ENCODE measurements at regions not wholly inside any gene's neighbourhood (a gene's known extent, or its start where the extent isn't known, plus 50 kb on each side); places are given as distances from the start of the nearest gene placed in this dataset.

DNA sequence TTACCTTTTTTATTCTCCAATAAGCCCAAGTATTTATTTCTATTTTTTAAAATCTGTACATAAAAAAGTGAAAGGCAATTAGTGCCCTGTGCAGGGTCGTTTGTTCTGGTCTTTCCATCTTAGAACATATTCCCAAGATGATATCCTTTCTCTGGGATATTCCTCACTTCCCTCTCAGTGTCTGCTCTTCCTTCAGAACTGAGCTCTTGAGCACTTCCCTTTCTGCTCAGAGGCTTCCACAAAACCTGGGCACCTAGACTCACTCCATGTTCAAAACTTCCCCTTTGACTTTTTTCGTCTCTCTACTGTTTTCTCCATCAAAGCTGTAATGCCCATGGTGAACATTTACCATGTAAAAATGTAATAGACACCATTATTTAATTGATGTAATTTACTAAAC lies 296.5 kb upstream of the TCF4 start:
- Histone ChIP-seq H3K36me3 (no peaks in the 10 kb centered on the region), H3K27ac (no peak overlapping the region), H3K4me3 (no peak overlapping the region), H3K4me1 (no peaks in the 10 kb centered on the region), H3K9me3 (no peaks in the 10 kb centered on the region), H3K27me3 (no peaks in the 10 kb centered on the region)
- intact Hi-C loops (cut with DNase I; ENCODE audit: low total_unique reads) (no loop called here), in situ Hi-C loops (cut with MboI; ENCODE audit: low sequenced_read_pairs in 4 of 4) (no loop called here)
- ATAC-seq = no peak
- DNase-seq = no peak
- TF ChIP-seq POLR2A (IDR thresholded peaks at IDR 0.05) (no peak), CTCF (IDR thresholded peaks at IDR 0.05 in 4 of 5, conservative IDR thresholded peaks at IDR 0.05 in 1 of 5) (no peak)

DNA sequence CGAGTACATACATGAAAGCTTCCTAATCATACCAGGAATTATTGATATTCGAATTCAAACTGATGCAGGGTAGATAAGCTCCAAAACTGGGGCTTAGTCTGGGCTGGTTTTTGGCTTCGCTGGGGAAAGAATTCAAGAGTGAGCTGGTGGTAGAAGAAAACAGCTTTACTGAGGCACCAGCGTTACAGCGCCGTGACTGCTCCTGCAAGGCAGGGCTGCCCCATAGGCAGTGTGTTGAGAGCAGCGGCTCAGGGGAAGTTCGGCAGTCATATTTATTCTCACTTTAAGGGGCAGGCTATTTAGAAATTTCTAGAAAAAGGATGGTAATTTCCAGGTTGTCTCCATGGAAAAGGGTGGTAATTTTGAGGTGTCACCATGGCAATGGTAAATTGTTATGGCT lies 292.6 kb upstream of the TCF4 start:
- Histone ChIP-seq H3K4me3 (no peak overlapping the region), H3K4me1 (no peaks in the 10 kb centered on the region), H3K27ac (no peak overlapping the region), H3K27me3 (no peaks in the 10 kb centered on the region), H3K36me3 (no peaks in the 10 kb centered on the region), H3K9me3 (no peaks in the 10 kb centered on the region)
- ATAC-seq (no peak), DNase-seq (no peak)
- TF ChIP-seq POLR2A (IDR thresholded peaks at IDR 0.05) (no peak), CTCF (IDR thresholded peaks at IDR 0.05 in 4 of 5, conservative IDR thresholded peaks at IDR 0.05 in 1 of 5) (no peak)
- in situ Hi-C loops (cut with MboI; ENCODE audit: low sequenced_read_pairs in 4 of 4) = no loop called here
- intact Hi-C loops (cut with DNase I; ENCODE audit: low total_unique reads) = no loop called here

DNA sequence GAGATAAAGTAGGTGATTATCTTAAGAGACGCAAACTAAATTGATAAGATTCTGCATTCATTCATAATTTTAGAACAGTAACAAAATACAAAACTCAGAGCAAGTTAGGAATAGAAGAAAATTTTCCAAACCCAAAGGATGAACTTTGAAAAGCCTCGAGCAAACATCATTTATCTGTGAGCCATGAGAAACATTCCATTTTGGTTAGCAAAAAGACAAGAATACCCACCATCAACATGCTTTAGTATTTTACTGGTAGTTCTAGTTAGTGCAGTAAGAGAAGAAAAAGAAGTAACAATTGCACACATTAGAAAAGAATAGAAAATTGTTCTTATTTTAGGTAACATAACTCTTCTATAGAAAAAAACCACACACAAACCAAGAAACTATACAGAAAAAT lies 291.3 kb upstream of the TCF4 start:
- Histone ChIP-seq H3K9me3 (no peaks in the 10 kb centered on the region), H3K36me3 (no peaks in the 10 kb centered on the region), H3K27me3 (no peaks in the 10 kb centered on the region), H3K4me1 (no peaks in the 10 kb centered on the region), H3K4me3 (no peak overlapping the region), H3K27ac (no peak overlapping the region)
- no peak for TF ChIP-seq CTCF (IDR thresholded peaks at IDR 0.05 in 4 of 5, conservative IDR thresholded peaks at IDR 0.05 in 1 of 5)
- no peak for TF ChIP-seq POLR2A (IDR thresholded peaks at IDR 0.05)
- in situ Hi-C loops (cut with MboI; ENCODE audit: low sequenced_read_pairs in 4 of 4) (no loop called here), intact Hi-C loops (cut with DNase I; ENCODE audit: low total_unique reads) (no loop called here)
- DNase-seq = no peak
- no peak for ATAC-seq

DNA sequence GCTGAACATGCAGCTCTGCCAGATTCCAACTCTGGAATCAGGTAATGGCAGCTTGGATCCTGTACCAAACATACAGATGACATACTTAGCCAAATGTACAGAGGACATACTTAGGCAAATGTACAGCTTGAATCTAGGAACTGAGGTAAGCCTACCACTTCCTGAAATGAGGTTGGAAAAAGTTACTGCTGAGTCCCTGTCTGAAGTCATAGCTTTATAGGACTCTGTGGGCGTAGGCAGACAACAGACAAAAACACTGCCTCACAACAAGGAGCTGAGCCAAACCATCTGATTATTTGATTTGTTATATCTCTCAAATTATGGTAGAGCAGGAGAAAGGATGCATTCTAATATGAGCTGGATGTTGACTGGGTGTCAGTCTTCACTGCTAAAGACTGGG lies 290.2 kb upstream of the TCF4 start:
- Histone ChIP-seq H3K4me3 (no peak overlapping the region), H3K36me3 (no peaks in the 10 kb centered on the region), H3K27ac (no peak overlapping the region), H3K27me3 (no peaks in the 10 kb centered on the region), H3K9me3 (no peaks in the 10 kb centered on the region), H3K4me1 (no peaks in the 10 kb centered on the region)
- no peak for ATAC-seq
- no peak for TF ChIP-seq POLR2A (IDR thresholded peaks at IDR 0.05)
- no peak for TF ChIP-seq CTCF (IDR thresholded peaks at IDR 0.05 in 4 of 5, conservative IDR thresholded peaks at IDR 0.05 in 1 of 5)
- in situ Hi-C loops (cut with MboI; ENCODE audit: low sequenced_read_pairs in 4 of 4) (no loop called here), intact Hi-C loops (cut with DNase I; ENCODE audit: low total_unique reads) (no loop called here)
- no peak for DNase-seq

DNA sequence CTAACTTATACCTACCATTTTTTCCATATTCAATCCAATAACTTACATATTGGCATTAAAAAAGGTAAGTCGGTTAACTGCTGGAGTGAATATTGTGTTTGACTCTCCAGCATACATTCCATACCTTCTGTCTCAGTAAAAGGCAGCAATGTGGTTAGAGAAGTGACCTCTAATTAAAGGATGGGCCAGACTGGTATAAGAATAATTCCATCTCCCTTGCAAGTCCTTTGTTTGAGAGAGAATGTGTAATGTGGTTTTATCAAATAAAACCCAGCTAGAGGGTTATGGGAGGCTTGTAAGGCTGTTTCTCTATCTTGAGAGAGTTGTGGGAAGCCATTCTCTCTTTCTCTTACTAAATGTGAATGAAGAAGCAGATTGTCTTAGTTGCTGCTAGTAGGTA lies 289.3 kb upstream of the TCF4 start:
- H3K9me3 ChIP-seq = no peaks in the 10 kb centered on the region
- H3K27me3 ChIP-seq = no peaks in the 10 kb centered on the region
- no peaks in the 10 kb centered on the region for H3K36me3 ChIP-seq
- DNase-seq = no peak
- in situ Hi-C loops (cut with MboI; ENCODE audit: low sequenced_read_pairs in 4 of 4) (no loop called here), intact Hi-C loops (cut with DNase I; ENCODE audit: low total_unique reads) (no loop called here)
- no peaks in the 10 kb centered on the region for H3K4me1 ChIP-seq
- no peak for ATAC-seq
- no peak overlapping the region for H3K27ac ChIP-seq
- TF ChIP-seq CTCF (IDR thresholded peaks at IDR 0.05 in 4 of 5, conservative IDR thresholded peaks at IDR 0.05 in 1 of 5) (no peak), POLR2A (IDR thresholded peaks at IDR 0.05) (no peak)
- no peak overlapping the region for H3K4me3 ChIP-seq

All from gastrocnemius medialis (tissue), 4 donors.